Lower lobe of right lung (tissue), 2 donors: ENCODE measurements at regions not wholly inside any gene's neighbourhood (a gene's known extent, or its start where the extent isn't known, plus 50 kb on each side); places are given as distances from the start of the nearest gene placed in this dataset.

ENCODE experiments used
- ATAC-seq, 2 donors: fragments of 200-7000 bp; cut with Tn5 transposase; one replicate each; pipeline ENCODE4 v1.9.1; 2020 to 2022; ENCODE audit warnings: mild to moderate bottlenecking in 2 of 2, moderate library complexity in 2 of 2
- DNase-seq: peaks from one replicate; pipeline ENCODE4 v3.0.0-alpha.2; 2020
- H3K27ac ChIP-seq: fragments of 200-600 bp; one replicate; pipeline ENCODE4 v1.8.0; 2022
- H3K27me3 ChIP-seq: fragments of 200-600 bp; one replicate; pipeline ENCODE4 v1.8.0; 2022; ENCODE audit warnings: low read depth
- H3K36me3 ChIP-seq: fragments of 200-600 bp; one replicate; pipeline ENCODE4 v1.8.0; 2022; ENCODE audit warnings: mild to moderate bottlenecking
- H3K4me1 ChIP-seq: fragments of 200-600 bp; one replicate; pipeline ENCODE4 v1.8.0; 2022
- H3K4me3 ChIP-seq: fragments of 200-600 bp; one replicate; pipeline ENCODE4 v1.8.0; 2022; ENCODE audit warnings: mild to moderate bottlenecking
- H3K9me3 ChIP-seq: fragments of 200-600 bp; one replicate; pipeline ENCODE4 v1.8.0; 2022
- CTCF ChIP-seq: fragments of 200-600 bp; IDR thresholded peaks from one replicate; pipeline ENCODE4 v1.8.0; 2022; ENCODE audit warnings: antibody characterized with exemption, mild to moderate bottlenecking
- intact Hi-C: fragments of 100-400 bp; cut with DNase I; formaldehyde crosslinking; loops from one replicate; pipeline ENCODE4 v1.11.0; 2022
- donor health status: DM: no; HTN: yes; CAD: no; lungs with severe emphysema.

- no peaks in the 10 kb centered on the region for H3K27me3 ChIP-seq
- no peaks in the 10 kb centered on the region for H3K4me1 ChIP-seq
- no peaks in the 10 kb centered on the region for H3K9me3 ChIP-seq
- H3K27ac ChIP-seq: no peak overlapping the region
- no peak for DNase-seq
- H3K4me3 ChIP-seq: no peak overlapping the region
- no peak for TF ChIP-seq CTCF
- ATAC-seq: no peak
- no peaks in the 10 kb centered on the region for H3K36me3 ChIP-seq
- intact Hi-C loops: no loop called here
These were observed 826.0 kb downstream of the PLCL1 start for GRCh38 chr2:198630384-198630783.

GRCh38 chr2:198628596-198628995 is 824.2 kb downstream of the PLCL1 start:
- TF ChIP-seq CTCF: no peak
- intact Hi-C loops: no loop called here
- H3K4me1 ChIP-seq: no peaks in the 10 kb centered on the region
- H3K27ac ChIP-seq: no peak overlapping the region
- no peaks in the 10 kb centered on the region for H3K9me3 ChIP-seq
- DNase-seq (no peak), ATAC-seq (no peak)
- H3K27me3 ChIP-seq: no peaks in the 10 kb centered on the region
- no peak overlapping the region for H3K4me3 ChIP-seq
- H3K36me3 ChIP-seq: no peaks in the 10 kb centered on the region

GRCh38 chr2:198622986-198623730 is 818.8 kb downstream of the PLCL1 start:
- no peaks in the 10 kb centered on the region for H3K36me3 ChIP-seq
- ATAC-seq: no peak
- no peaks in the 10 kb centered on the region for H3K4me1 ChIP-seq
- no peaks in the 10 kb centered on the region for H3K27me3 ChIP-seq
- H3K27ac ChIP-seq: no peak overlapping the region
- intact Hi-C loops: no loop called here
- H3K9me3 ChIP-seq: no peaks in the 10 kb centered on the region
- no peak overlapping the region for H3K4me3 ChIP-seq
- DNase-seq: no peak
- no peak for TF ChIP-seq CTCF

- ATAC-seq: peak in 1 of 2 donors; percentile 57
- intact Hi-C loops: no loop called here
These were observed 811.6 kb downstream of the PLCL1 start for GRCh38 chr2:198615972-198616371.

GRCh38 chr2:198611201-198611600 is 806.8 kb downstream of the PLCL1 start:
- no peak overlapping the region for H3K4me3 ChIP-seq
- H3K4me1 ChIP-seq: no peaks in the 10 kb centered on the region
- no peaks in the 10 kb centered on the region for H3K27me3 ChIP-seq
- no peaks in the 10 kb centered on the region for H3K36me3 ChIP-seq
- no peak for TF ChIP-seq CTCF
- intact Hi-C loops: no loop called here
- ATAC-seq: no peak
- no peak overlapping the region for H3K27ac ChIP-seq
- H3K9me3 ChIP-seq: no peaks in the 10 kb centered on the region
- DNase-seq: no peak

More at GRCh38 chr2:198615972-198616371, 811.6 kb downstream of the PLCL1 start:
- H3K36me3 ChIP-seq: no peaks in the 10 kb centered on the region
- DNase-seq: no peak
- H3K27me3 ChIP-seq: no peaks in the 10 kb centered on the region
- no peak overlapping the region for H3K4me3 ChIP-seq
- no peaks in the 10 kb centered on the region for H3K4me1 ChIP-seq
- H3K9me3 ChIP-seq: no peaks in the 10 kb centered on the region
- H3K27ac ChIP-seq: no peak overlapping the region
- no peak for TF ChIP-seq CTCF
